HEK293T (cell line): ENCODE measurements at regions not wholly inside any gene's neighbourhood (a gene's known extent, or its start where the extent isn't known, plus 50 kb on each side); places are given as distances from the start of the nearest gene placed in this dataset.

Experiments used
- CTCF ChIA-PET: fragments of 350-600 bp; formaldehyde crosslinking; extraction: SDS; loops from one replicate; lab custom pipeline; 2021; ENCODE audit warnings: antibody characterized with exemption, inconsistent platforms; lab: Yijun Ruan, JAX
- POLR2A ChIA-PET: fragments of 350-600 bp; formaldehyde crosslinking; extraction: SDS; loops from one replicate; lab custom pipeline; 2020; ENCODE audit warnings: antibody characterized with exemption, inconsistent platforms; lab: Yijun Ruan, JAX
- DNase-seq: peaks from one replicate; pipeline ENCODE4 v3.0.0; 2012; ENCODE audit warnings: mixed read lengths; ENCODE audit errors: extremely low spot score
- ARNT ChIP-seq: fragments of 450-650 bp; IDR thresholded peaks from 2 replicates; pipeline ENCODE4 v1.6.1; 2017; ENCODE audit warnings: mild to moderate bottlenecking
- BHLHE40 ChIP-seq: fragments of 450-650 bp; IDR thresholded peaks from 2 replicates; pipeline ENCODE4 v1.6.1; 2016; ENCODE audit warnings: mild to moderate bottlenecking, moderate library complexity, borderline replicate concordance
- CTBP1 ChIP-seq: fragments of 450-650 bp; IDR thresholded peaks from 2 replicates; pipeline ENCODE4 v1.6.1; 2016; ENCODE audit warnings: borderline replicate concordance
- ELF4 ChIP-seq: fragments of 450-650 bp; IDR thresholded peaks from 2 replicates; pipeline ENCODE4 v1.6.1; 2017; ENCODE audit warnings: antibody characterized with exemption
- FOXA1 ChIP-seq: fragments of 450-650 bp; IDR thresholded peaks from 2 replicates; pipeline ENCODE4 v1.6.1; 2016; ENCODE audit warnings: mild to moderate bottlenecking
- FOXK2 ChIP-seq: fragments of 450-650 bp; IDR thresholded peaks from 2 replicates; pipeline ENCODE4 v1.6.1; 2016; ENCODE audit warnings: mild to moderate bottlenecking
- FOXM1 ChIP-seq: fragments of 450-650 bp; IDR thresholded peaks from 2 replicates; pipeline ENCODE4 v1.6.1; 2017; ENCODE audit warnings: mild to moderate bottlenecking, borderline replicate concordance
- HDGF ChIP-seq: fragments of 450-650 bp; IDR thresholded peaks from 2 replicates; pipeline ENCODE4 v1.6.1; 2017; ENCODE audit warnings: antibody characterized with exemption, borderline replicate concordance
- L3MBTL2 ChIP-seq: fragments of 450-650 bp; conservative IDR thresholded peaks from 2 replicates; pipeline ENCODE4 v1.6.1; 2016; ENCODE audit warnings: mild to moderate bottlenecking
- LEF1 ChIP-seq: fragments of 450-650 bp; IDR thresholded peaks from 2 replicates; pipeline ENCODE4 v1.6.1; 2017; ENCODE audit warnings: mild to moderate bottlenecking, borderline replicate concordance
- NFRKB ChIP-seq: fragments of 450-650 bp; IDR thresholded peaks from 2 replicates; pipeline ENCODE4 v1.6.1; 2016; ENCODE audit warnings: mild to moderate bottlenecking, moderate library complexity
- PKNOX1 ChIP-seq: fragments of 450-650 bp; IDR thresholded peaks from 2 replicates; pipeline ENCODE4 v1.6.1; 2016
- SP1 ChIP-seq: fragments of 450-650 bp; IDR thresholded peaks from 2 replicates; pipeline ENCODE4 v1.6.1; 2017
- SUZ12 ChIP-seq: fragments of 450-650 bp; IDR thresholded peaks from 2 replicates; pipeline ENCODE4 v1.6.1; 2016; ENCODE audit warnings: mild to moderate bottlenecking
- TARDBP ChIP-seq: fragments of 450-650 bp; IDR thresholded peaks from 2 replicates; pipeline ENCODE4 v1.6.1; 2016
- ZNF384 ChIP-seq: fragments of 450-650 bp; IDR thresholded peaks from 2 replicates; pipeline ENCODE4 v1.6.1; 2016

GRCh38 chr1:73096841-73097240, 814.5 kb upstream of the NEGR1 start:
- ChIA-PET CTCF (no interaction called here), POLR2A (no interaction called here)
- DNase-seq = no peak
- TF ChIP-seq CTBP1 (no peak), SP1 (no peak), HDGF (no peak), NFRKB (no peak), L3MBTL2 (no peak), FOXM1 (no peak), BHLHE40 (no peak), ZNF384 (no peak), ELF4 (no peak), TARDBP (no peak), FOXA1 (no peak), SUZ12 (no peak), ARNT (no peak), LEF1 (no peak), FOXK2 (no peak), PKNOX1 (no peak)

DNA sequence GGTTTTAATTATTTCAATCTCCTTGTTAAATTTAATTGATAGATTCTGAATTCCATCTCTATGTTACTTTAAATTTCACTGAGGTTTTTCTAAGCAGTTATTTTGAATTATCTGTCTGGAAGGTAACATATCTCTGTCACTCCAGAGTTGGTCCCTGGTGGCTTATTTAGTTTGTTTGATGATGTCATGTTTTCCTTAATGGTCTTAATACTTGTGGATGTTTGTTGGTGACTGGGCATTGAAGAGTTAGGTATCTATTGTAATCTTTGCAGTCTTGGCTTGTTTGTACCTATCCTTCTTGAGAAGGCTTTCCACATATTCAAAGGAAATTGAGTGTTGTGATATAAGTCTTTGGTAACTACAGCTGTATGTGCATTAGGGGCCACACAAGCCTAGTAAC, 810.0 kb upstream of the NEGR1 start:
- ChIA-PET POLR2A (no interaction called here), CTCF (no interaction called here)
- DNase-seq = no peak
- no peak for TF ChIP-seq FOXM1
- TF ChIP-seq SP1 = no peak
- no peak for TF ChIP-seq L3MBTL2
- no peak for TF ChIP-seq BHLHE40
- no peak for TF ChIP-seq SUZ12
- TF ChIP-seq TARDBP = no peak
- TF ChIP-seq FOXA1 = no peak
- no peak for TF ChIP-seq HDGF
- no peak for TF ChIP-seq PKNOX1
- TF ChIP-seq CTBP1 = no peak
- no peak for TF ChIP-seq NFRKB
- TF ChIP-seq LEF1 = no peak
- no peak for TF ChIP-seq ZNF384
- TF ChIP-seq ARNT = no peak
- no peak for TF ChIP-seq FOXK2
- no peak for TF ChIP-seq ELF4

DNA sequence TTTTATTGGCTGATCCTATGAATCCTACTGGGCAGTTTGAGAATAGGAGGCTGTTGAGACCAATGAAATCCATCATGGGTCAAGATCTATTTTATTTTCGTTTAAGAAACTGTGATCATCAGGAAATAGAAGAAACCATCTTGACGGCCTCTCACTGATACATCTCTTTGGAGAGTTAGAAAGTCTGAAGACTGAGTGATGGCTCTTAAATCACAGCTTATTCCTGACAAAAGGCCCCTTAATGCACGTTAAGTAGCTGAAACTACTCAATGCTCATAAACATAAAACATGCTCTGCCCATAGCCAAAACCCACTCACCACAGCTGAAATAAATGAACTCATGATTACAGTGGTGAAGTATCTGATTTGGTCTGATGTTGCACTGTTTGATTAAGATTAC, 784.5 kb upstream of the NEGR1 start:
- ChIA-PET POLR2A (no interaction called here), CTCF (no interaction called here)
- TF ChIP-seq LEF1 (no peak), PKNOX1 (no peak), FOXM1 (no peak), CTBP1 (no peak), FOXA1 (no peak), SUZ12 (no peak), TARDBP (no peak), BHLHE40 (no peak), HDGF (no peak), ARNT (no peak), ZNF384 (no peak), SP1 (no peak), ELF4 (no peak)
- no peak for DNase-seq

- DNase-seq = no peak
- TF ChIP-seq FOXA1 = no peak
- TF ChIP-seq TARDBP = no peak
- TF ChIP-seq BHLHE40 = no peak
- TF ChIP-seq HDGF = no peak
- ChIA-PET CTCF (no interaction called here), POLR2A (no interaction called here)
These were observed 783.2 kb upstream of the NEGR1 start for GRCh38 chr1:73065339-73066041.

- POLR2A ChIA-PET = no interaction called here
- CTCF ChIA-PET = no interaction called here
- no peak for DNase-seq
- TF ChIP-seq L3MBTL2 = no peak
- TF ChIP-seq FOXK2 = no peak
- TF ChIP-seq FOXM1 = no peak
- no peak for TF ChIP-seq ARNT
- no peak for TF ChIP-seq FOXA1
- TF ChIP-seq ELF4 = no peak
- TF ChIP-seq HDGF = no peak
- no peak for TF ChIP-seq SP1
These were observed 774.5 kb upstream of the NEGR1 start for GRCh38 chr1:73056826-73057225.

GRCh38 chr1:73044241-73045036, 762.1 kb upstream of the NEGR1 start:
- CTCF ChIA-PET = no interaction called here
- DNase-seq = no peak
- POLR2A ChIA-PET = no interaction called here
- TF ChIP-seq PKNOX1 = 0 out of 2 replicates have a peak, but pooled peaks have one; percentile 23
- no peak for TF ChIP-seq ELF4
